ENCODE measurements at regions not wholly inside any gene's neighbourhood (a gene's known extent, or its start where the extent isn't known, plus 50 kb on each side); places are given as distances from the start of the nearest gene placed in this dataset.

DNA sequence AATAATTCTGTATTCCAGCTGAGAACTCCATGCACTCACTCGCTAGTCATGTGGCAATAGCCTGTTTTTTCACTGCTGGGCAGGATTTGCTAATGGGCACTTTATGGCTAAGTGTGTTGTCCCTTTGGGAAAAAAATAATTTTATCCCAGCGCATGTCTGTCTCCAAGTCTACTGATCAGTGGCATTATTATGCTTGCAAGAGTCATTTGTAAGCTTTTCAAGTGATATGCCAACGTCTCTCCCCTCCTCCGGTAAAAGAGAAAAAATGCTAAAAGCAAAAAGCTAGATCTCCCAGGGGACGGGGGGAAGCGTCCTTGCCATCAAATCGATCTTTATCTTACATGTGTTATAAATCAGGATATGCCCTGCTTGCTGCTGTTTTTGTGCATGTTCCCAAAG is 407.7 kb downstream of the CDH26 start:
- TF ChIP-seq, protein P1, sequence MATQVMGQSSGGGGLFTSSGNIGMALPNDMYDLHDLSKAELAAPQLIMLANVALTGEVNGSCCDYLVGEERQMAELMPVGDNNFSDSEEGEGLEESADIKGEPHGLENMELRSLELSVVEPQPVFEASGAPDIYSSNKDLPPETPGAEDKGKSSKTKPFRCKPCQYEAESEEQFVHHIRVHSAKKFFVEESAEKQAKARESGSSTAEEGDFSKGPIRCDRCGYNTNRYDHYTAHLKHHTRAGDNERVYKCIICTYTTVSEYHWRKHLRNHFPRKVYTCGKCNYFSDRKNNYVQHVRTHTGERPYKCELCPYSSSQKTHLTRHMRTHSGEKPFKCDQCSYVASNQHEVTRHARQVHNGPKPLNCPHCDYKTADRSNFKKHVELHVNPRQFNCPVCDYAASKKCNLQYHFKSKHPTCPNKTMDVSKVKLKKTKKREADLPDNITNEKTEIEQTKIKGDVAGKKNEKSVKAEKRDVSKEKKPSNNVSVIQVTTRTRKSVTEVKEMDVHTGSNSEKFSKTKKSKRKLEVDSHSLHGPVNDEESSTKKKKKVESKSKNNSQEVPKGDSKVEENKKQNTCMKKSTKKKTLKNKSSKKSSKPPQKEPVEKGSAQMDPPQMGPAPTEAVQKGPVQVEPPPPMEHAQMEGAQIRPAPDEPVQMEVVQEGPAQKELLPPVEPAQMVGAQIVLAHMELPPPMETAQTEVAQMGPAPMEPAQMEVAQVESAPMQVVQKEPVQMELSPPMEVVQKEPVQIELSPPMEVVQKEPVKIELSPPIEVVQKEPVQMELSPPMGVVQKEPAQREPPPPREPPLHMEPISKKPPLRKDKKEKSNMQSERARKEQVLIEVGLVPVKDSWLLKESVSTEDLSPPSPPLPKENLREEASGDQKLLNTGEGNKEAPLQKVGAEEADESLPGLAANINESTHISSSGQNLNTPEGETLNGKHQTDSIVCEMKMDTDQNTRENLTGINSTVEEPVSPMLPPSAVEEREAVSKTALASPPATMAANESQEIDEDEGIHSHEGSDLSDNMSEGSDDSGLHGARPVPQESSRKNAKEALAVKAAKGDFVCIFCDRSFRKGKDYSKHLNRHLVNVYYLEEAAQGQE (IDR thresholded peaks at IDR 0.05; ENCODE audit: insufficient read depth in 1 of 2, low read depth in 2 of 2, low read length in 2 of 2) = no peak
- TF ChIP-seq FOXP2 (optimal IDR thresholded peaks at IDR 0.05; ENCODE audit: borderline replicate concordance, extremely low read depth, extremely low read length, insufficient read depth) (no peak), TAF1 (IDR thresholded peaks at IDR 0.05; ENCODE audit: borderline replicate concordance, insufficient read depth, low read length) (no peak), SIN3A (IDR thresholded peaks at IDR 0.05; ENCODE audit: borderline replicate concordance, insufficient read depth, low read length) (no peak), POLR2AphosphoS5 (IDR thresholded peaks at IDR 0.05; ENCODE audit: low read depth, low read length) (no peak)

DNA sequence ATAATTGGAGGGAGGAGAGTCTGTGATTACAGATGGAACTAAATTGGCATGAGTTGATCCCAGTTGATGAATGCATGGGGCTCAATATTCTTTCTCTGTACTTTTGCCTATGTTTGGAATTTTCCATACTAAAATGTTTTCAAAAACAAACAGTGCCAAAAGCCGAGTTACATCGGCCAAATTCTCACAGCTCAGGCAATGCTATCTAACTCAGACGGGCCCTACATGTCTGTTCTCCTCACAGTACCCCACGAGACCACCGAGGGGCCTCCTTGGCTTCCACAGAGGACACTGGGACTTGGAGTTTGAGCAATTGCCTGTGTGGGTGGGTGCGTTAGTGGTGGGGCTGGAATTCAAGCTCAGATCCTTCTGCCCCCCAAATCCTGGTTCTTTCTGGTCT is 413.2 kb downstream of the CDH26 start:
- TF ChIP-seq FOXP2 (optimal IDR thresholded peaks at IDR 0.05; ENCODE audit: borderline replicate concordance, extremely low read depth, extremely low read length, insufficient read depth) (no peak), SIN3A (IDR thresholded peaks at IDR 0.05; ENCODE audit: borderline replicate concordance, insufficient read depth, low read length) (no peak), TAF1 (IDR thresholded peaks at IDR 0.05; ENCODE audit: borderline replicate concordance, insufficient read depth, low read length) (no peak), POLR2AphosphoS5 (IDR thresholded peaks at IDR 0.05; ENCODE audit: low read depth, low read length) (no peak)
- TF ChIP-seq, protein P1 (IDR thresholded peaks at IDR 0.05; ENCODE audit: insufficient read depth in 1 of 2, low read depth in 2 of 2, low read length in 2 of 2) = no peak

DNA sequence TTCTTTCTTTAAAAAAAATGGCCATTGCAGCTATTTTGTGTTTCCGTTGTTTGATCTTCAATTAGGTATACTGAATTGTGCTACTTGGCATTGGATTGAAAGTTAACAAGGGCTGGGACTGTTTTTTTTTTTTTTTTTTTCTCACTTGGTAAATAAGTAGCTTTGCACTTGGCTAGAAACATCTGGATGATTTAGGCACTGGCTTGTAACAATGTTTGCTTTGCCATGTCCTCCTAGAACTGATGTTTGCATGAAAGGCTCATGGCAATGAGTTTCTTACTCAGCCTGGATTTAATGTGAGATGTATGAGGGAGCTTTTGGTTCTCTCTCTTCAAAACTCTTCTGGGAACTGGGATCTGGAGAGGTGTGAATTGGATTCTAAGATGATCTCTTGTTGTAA is 414.1 kb downstream of the CDH26 start:
- TF ChIP-seq, protein P1 (IDR thresholded peaks at IDR 0.05; ENCODE audit: insufficient read depth in 1 of 2, low read depth in 2 of 2, low read length in 2 of 2) = no peak
- TF ChIP-seq POLR2AphosphoS5 (IDR thresholded peaks at IDR 0.05; ENCODE audit: low read depth, low read length) (no peak), TAF1 (IDR thresholded peaks at IDR 0.05; ENCODE audit: borderline replicate concordance, insufficient read depth, low read length) (no peak), SIN3A (IDR thresholded peaks at IDR 0.05; ENCODE audit: borderline replicate concordance, insufficient read depth, low read length) (no peak), FOXP2 (optimal IDR thresholded peaks at IDR 0.05; ENCODE audit: borderline replicate concordance, extremely low read depth, extremely low read length, insufficient read depth) (no peak)

DNA sequence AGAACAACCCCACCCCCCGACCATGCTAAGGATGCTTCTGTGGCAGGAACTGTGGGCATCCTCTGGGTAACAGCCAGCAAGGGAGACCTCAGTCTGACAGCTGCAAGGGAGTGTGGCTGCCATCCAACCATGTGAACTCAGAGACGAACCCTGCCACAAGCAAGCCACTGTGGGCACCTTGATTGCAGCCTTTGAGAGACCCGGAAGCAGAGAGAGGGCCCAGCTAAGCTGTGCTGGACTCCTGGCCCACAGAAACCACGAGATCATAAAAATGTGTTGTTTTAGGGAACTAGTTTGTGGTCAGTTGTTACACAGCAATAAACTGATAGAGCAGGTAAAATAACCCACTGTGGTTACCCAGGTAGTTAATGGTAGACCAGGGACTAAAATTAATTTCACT is 414.6 kb downstream of the CDH26 start:
- TF ChIP-seq SIN3A (IDR thresholded peaks at IDR 0.05; ENCODE audit: borderline replicate concordance, insufficient read depth, low read length) (no peak), POLR2AphosphoS5 (IDR thresholded peaks at IDR 0.05; ENCODE audit: low read depth, low read length) (no peak), FOXP2 (optimal IDR thresholded peaks at IDR 0.05; ENCODE audit: borderline replicate concordance, extremely low read depth, extremely low read length, insufficient read depth) (no peak), TAF1 (IDR thresholded peaks at IDR 0.05; ENCODE audit: borderline replicate concordance, insufficient read depth, low read length) (no peak)
- TF ChIP-seq, protein P1 (IDR thresholded peaks at IDR 0.05; ENCODE audit: insufficient read depth in 1 of 2, low read depth in 2 of 2, low read length in 2 of 2) = no peak

DNA sequence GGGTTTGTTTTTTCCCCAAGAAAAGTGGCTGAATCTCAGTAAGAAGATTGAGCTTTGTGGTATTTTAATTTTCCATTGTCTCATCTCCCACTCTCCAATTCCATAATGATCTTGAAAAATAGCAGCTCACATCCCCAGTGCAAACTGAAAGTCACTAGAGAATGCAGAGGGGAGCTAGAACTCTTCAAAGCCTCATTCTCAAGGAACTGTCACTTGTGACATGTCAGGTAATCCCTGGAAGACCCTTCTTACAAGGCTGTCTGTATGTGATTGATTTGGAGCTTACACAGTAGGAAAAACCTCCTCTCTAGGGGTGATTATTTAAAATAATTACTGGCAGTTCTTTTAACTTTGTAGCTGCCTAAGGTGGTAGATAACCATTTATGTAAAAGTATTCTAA is 420.4 kb downstream of the CDH26 start:
- no peak for TF ChIP-seq SIN3A (IDR thresholded peaks at IDR 0.05; ENCODE audit: borderline replicate concordance, insufficient read depth, low read length)
- TF ChIP-seq, protein P1 (IDR thresholded peaks at IDR 0.05; ENCODE audit: insufficient read depth in 1 of 2, low read depth in 2 of 2, low read length in 2 of 2) = no peak
- TF ChIP-seq POLR2AphosphoS5 (IDR thresholded peaks at IDR 0.05; ENCODE audit: low read depth, low read length) = no peak
- TF ChIP-seq FOXP2 (optimal IDR thresholded peaks at IDR 0.05; ENCODE audit: borderline replicate concordance, extremely low read depth, extremely low read length, insufficient read depth) = no peak
- no peak for TF ChIP-seq TAF1 (IDR thresholded peaks at IDR 0.05; ENCODE audit: borderline replicate concordance, insufficient read depth, low read length)

Data from PFSK-1 (cell line).